ENCODE measurements at regions not wholly inside any gene's neighbourhood (a gene's known extent, or its start where the extent isn't known, plus 50 kb on each side); places are given as distances from the start of the nearest gene placed in this dataset.

DNA sequence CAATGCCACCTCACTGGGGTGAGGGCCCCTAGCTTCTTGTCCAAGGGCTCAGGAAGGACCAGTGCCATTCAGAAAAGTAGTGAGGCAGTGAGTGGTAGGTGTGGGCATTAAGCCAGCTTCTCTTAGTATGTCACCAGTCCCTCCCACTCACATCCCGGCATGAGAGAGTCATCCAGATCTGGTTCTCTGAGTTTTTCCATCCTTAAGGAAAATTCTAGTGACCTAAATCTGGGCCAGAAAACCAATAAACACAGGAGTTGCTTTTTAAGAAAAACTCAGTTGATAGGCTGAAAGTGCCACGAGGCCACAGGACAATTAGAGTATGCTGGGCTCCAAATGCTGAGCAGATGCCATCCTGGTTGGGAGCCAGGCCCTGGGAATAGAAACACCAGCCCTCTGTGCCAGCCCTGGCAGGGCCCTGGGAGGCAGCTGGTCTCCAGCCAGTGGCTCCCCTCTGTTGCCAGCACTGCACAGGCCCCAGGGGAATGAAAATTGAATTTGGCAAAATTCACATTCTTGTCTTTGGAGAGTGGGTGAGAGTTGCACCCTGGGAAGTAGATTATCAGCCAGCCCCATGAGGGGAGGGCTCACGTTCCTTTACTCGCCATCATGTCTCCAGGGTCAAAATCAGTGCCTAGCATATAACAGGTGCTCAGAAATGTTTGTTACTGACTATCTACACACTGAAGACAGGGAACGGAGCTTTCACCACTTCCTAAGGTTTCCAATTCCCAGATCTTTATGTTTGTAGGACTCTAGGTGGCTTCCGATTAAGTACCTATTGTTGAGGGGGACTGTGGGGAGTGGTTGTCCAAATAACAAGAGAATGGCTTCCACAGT lies 52.8 kb downstream of the FAM43A start:
- no peak for DNase-seq (ENCODE audit: low read depth)

DNA sequence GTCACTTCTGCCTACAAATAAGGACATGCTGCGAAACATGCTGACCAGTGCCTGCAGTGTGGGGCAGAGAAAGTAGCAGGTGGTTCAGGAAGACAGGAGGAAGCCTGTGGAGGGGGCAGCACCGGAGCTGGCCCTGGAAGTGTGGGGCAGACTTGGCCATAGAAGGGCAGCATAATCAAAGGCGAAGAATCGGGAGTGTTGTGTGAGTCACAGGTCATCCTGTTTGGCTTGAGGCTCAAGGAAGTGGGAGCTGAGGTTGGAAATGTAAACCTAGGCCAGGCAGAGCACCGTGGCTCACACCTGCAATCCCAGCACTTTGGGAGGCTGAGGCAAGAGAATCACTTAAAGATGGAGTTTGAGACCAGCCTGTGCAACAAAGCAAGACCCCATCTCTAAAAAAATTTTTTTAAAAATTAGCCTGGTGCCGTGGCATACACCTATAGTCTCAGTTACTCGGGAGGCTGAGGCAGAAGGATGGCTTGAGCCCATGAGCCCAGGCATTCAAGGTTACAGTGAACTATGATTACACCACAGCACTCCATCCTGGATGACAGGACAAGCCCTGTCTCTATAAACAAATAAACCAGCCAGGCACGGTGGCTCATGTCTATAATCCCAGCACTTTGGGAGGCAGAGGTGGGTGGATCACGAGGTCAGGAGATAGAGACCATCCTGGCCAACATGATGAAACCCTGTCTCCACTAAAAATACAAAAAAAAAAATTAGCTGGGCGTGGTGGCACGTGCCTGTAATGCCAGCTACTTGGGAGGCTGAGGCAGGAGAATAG lies 54.0 kb downstream of the FAM43A start:
- no peak for DNase-seq (ENCODE audit: low read depth)

DNA sequence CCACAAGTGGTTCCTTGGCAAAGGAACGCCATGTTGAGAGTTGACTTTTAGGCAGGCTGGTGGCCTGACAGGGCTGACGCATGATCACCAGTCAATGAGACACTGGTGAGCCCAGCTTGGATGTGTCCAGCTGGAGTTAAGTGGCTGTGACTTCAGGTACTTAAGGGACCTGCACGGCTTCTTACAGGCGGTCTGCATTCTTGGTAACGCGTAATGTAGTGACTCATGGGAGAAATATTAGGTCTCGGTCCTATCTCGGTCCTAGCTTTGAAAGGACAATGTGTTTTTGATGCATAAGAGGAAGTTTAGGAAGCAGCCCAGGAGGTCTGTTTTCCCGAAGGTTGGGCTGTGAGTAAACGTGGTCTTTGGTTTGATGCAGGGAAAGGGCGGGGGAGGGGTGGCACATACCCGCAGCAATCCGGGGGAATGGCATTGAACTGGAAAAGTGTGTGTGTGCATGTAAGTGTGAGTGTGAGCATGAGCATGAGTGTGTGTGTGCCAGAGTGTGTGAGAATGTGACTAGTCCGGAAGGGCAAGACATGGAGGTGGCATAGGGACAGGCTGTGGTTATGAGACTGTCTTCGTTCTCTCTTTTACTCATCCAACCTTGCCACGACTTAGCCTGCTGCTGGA lies 55.3 kb downstream of the FAM43A start:
- DNase-seq (ENCODE audit: low read depth): no peak

DNA sequence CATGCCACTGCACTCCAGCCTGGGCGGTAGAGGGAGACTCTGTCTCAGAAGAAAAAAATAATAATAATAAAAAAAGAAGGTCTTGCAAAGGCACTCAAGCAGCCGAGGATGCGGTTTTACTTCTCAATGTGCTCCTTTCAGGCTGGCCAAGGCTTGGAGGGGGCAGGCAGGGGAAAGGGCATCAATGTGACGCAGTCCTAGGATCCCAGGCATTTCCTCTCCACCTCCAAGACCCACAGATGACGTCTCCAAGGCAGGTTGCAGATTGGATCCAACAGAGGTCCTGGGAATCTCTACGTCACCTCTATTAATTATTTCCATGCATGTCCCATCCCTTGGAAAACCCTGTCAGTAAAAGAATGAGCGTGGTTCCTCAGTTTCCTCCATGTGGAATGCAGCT lies 56.2 kb downstream of the FAM43A start:
- DNase-seq (ENCODE audit: low read depth): no peak

DNA sequence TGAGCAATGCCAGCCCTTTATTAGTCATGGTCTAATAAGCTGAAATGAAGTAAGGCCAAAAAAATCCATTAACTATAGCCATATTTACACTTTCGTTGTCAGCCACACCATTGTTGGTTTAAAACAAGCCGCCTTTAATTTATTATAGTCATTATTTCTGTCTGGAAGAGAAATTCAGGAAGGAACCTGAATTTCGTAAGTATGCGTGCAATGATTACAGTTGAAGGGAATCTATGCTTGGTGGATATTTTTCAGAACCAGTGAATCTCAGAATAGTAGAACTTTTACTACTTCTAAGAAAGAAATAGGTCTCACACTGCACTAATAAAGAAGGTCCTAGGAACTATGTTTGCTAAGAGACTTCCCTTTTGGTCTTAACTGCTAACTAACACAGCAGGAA lies 59.1 kb downstream of the FAM43A start:
- DNase-seq (ENCODE audit: low read depth): no peak

DNA sequence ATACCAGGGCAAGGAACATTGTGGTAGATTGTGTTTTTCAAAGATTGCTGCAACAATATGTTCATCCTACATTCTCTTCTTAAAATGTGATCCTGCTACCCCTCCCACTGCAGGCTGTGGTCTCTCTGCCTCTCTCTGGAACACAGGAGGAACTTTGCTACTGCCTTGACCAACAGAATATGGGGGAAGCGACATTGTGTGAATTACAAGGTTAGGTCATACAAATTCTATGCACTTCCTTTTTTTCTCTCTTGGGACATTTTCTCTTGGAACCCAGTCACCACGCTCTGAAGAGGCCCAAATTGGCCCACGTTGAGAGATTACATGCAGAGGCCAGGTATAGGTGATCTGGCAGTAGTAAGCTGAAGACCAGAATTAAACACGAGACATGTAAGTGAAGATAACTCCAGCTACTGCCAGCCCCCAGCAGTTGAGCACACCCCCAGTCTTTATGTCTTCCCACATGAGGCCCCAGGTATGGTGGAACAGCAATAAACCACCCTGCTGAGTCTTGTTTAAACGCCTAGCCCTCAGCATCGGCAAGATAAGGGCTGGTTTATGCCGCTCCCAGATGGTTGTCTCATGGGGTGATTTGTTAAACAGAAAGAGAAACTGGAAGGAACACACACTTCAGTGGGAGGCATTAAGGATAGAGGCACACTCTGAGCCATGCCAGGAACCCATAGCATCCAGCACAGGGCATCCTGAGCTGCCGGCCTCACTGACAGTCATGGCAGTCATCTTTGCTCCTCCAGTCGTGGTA lies 59.9 kb downstream of the FAM43A start:
- DNase-seq (ENCODE audit: low read depth): no peak

DNA sequence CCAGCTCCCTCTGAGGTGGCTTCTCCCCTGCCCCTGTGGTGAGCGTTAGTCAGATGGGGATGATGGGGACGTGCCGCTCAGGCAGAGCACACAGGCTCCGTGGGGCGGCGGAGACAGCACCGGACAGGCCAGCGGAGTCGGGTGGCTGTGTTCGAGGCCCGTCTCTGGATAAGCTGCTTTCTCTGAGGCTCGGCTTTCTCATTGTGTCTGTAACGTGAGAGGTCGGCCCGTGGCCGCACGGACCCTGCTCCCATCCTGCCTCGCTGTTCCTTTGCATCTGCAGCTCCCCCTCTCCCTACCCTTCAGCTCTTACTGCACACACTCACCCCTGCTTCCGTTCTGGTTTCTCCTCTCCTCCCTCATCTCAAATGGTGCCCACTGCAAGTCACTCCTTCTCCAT lies 62.5 kb downstream of the FAM43A start:
- DNase-seq (ENCODE audit: low read depth): no peak

DNA sequence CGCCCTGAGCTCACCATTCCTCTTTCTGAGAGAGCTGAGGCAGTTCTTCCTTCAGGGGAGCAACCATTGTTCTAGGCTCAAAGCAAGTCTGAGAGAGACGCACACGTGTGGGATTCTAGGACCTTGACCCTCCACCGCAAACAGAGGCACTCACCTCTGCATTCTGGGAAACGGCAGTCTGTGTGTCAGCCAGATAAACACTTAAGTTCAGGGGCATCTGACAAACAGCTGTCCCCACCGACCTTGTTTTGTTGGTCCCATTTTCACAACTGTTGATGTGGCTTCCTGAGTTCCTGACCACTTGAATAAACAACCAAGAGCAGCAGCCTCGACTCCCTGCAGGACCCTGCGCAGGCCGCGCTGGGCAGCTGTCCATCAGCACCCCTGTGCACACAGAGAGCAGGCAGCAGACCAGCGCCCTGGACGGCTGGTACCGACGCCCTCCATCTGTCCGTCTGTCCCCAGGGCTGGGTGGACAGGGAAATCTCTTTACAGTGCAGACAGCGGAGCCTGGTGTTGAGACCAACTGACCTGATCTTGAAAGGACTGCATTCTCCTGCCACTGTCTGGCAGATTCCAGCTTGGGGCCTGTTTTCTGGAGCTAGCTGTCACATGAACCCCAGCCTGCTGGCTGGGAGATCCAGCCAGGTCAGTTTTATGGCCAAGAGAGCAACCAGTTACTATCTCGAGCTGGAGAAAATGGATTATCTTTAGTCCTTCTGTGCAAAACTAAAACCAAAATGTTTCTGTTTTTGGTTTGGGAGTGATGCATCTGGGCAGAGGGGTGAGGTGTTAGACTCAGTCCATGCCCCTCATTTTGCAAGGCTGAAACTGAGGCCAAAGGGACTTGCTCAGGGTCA lies 64.2 kb downstream of the FAM43A start:
- no peak for DNase-seq (ENCODE audit: low read depth)

DNA sequence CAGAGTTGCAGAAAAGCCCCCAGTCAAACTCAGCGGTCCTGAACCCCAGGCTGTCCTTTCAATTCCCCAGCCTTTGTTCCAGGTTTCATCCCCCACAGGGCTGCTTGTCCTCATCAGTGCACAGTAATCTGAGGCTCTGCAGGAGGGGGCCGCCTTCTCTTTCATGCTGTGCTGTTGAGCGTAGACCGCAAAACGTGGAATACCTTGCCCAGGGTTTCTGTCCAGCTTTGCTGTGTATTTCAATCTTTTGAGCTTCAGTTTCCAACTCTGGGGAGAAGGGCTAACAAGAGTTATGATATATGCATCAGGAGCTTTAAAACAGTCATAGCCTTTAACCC lies 64.8 kb downstream of the FAM43A start:
- DNase-seq (ENCODE audit: low read depth): no peak

DNA sequence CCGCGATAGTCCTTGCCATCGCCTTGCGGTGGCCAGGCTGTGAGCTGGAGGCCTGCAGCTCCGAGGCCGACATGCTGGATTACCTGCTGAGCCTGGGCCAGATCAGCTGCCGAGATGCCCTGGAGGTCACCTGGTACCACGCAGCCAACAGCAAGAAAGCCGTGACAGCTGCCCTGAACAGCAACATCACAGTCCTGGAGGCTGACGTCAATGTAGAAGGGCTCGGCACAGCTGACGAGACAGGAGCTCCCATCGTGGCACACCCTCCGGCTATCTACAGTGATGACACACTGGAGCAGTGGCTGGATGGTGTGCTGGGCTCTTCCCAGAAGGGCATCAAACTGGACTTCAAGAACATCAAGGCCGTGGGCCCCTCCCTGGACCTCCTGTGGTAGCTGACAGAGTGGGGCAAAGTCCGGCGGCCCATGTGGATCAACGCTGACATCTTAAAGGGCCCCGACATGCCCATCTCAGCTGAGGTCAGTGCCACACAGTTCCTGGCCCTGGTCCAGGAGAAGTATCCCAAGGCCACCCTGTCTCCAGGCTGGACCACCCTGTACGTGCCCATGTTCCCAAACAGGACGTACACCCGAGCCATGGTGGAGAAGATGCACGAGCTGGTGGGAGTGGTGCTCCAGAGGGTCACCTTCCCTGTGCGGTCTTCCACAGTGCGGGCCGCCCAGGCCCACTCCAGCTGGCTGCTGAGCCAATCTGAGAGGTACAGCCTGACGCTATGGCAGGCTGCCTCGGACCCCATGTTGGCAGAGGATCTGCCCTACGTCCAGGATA lies 70.2 kb downstream of the FAM43A start:
- no peak for DNase-seq (ENCODE audit: low read depth)

DNA sequence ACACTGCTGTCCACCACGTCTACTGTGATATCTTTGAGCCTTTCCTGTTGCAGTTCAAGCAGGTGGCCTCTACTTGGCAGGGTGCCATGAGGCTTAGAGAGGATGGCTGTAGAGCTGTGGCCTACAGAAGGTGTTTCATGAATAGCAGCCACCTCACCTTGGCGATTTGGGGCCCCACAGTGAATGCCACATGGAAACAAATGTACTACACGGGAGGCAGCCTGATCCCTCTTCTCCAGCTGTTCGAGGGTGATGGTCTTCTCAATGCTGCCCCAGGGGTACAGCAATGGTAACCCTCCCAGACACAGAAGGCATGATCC lies 70.7 kb downstream of the FAM43A start:
- DNase-seq (ENCODE audit: low read depth): no peak

DNA sequence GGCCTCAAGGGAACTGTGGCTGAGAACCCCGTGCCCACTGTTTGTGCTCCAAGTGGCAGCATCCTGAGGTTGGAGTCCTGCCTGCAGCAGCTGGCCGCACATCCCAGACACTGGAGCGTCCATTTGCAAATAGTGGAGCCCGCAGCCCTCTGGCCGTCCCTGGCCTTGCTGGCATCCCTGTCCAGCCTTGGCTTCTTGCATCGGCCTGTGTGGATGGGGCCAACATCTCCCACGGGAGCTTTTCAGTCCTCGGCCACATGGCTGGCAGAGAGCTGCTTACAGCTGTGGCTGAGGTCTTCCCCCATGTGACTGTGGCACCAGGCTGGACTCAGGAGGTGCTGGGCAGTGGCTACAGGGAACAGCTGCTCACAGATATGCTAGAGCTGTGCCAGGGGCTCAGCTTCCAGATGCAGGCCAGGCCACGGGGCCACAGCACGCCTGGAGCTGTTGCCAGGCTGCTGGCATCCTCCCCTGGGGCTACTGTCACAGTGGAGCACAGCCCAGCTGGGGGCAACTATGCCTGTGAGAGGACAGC lies 71.2 kb downstream of the FAM43A start:
- DNase-seq (ENCODE audit: low read depth): no peak

DNA sequence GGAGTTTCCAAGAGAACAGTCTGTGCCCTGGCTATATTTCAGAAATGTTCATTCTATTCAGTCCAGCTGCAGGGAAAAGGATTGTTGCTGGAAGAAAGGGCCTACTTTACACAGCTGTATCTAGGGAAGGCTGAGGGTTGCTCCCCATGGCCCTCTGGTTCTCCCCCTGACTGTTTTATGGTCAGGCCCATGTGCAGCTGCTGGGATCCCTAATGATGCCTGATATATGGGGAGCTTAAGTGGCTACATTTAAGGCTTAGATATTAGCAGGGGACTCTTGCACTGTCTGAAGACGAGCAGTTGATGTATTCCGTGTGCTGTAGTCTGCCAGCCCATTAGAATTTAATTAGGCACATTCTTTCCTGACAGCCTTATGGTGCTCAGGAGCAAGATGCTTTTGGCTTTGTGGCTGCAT lies 72.0 kb downstream of the FAM43A start:
- no peak for DNase-seq (ENCODE audit: low read depth)

DNA sequence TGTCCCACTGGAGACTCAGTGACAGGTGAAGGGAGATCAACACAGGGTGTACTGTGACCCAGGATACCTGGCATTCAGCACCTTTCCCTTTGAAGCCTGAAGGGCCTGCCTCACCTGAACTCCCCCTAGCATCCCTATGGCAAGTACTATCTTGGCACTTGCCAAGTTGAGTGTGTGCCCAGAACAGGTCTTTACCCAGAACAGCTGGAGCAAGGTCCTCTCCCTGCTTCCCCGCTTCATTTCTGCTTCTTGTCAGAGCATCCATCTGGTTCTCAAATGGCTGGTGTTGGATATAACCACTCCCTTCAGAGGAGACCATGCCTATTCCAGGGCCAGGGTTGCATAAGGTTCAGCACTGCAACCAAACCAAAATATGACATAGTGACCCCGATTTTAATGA lies 73.0 kb downstream of the FAM43A start:
- DNase-seq (ENCODE audit: low read depth): no peak

DNA sequence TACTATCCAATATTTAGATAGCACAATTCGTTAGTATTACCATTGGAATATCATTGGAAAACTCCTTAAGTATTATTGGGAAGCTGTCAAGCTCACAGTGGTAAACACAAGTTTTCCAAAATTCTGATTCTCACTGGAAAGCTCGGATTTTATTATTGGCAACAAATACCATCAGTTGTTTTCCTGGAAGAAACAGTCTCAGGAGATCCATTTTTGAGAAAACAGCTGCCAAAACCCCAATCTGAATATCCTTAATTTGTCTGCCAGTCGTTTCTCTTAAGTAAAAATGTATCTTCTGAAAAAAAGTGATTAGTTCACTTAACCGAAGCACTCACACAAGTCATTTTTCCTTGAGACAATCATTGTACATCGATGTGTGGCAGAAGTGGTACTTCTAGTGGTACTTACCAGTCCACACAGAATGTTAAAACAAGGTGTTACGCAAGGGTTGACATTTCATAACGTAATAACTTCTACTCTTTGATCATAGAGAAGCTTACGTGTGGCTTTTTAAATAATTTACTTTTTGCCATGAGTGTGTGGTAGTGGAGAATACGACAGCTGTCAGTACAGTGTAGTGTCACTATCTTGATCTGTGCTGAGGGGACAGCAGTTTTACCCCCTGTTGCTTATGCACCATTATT lies 74.9 kb downstream of the FAM43A start:
- DNase-seq (ENCODE audit: low read depth): no peak

DNA sequence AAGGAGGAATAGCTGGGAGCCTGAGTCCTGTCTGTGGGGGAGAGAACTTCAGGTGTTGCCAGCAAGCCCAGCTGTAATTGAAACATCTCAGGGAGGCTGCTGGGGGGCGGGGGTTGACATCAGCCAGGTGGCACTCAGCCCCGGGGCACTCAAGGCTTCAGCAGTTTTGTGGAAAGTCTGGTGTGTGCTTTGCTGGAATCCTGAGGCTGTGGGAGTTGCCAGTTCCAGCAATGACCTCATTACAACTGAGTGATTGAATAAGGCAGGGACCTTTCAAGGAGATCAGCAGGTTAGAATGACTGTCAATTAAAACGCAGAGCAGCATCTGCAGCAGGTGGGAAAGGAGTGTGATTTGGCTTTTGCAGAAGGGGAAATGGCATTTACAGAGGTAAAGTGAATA lies 75.7 kb downstream of the FAM43A start:
- no peak for DNase-seq (ENCODE audit: low read depth)

DNA sequence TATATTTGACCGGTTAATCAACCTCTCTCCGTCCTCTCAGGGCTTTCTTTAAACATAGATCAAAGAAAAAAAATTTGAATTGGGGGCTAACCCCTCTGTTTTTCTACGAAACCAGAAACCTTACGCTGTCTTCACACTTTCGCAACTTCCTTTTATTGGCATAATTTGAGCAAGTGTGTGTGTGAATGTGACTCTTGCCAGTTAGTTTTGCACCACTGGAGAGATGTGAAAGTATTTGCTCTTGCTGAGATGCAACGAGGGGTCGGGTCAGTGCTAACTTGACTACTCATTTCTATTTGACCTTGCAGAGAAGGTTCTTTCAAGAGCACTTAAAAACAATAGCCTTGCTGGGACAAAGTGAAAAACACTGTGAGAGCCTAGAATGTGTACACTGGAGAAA lies 81.2 kb downstream of the FAM43A start:
- no peak for DNase-seq (ENCODE audit: low read depth)

DNA sequence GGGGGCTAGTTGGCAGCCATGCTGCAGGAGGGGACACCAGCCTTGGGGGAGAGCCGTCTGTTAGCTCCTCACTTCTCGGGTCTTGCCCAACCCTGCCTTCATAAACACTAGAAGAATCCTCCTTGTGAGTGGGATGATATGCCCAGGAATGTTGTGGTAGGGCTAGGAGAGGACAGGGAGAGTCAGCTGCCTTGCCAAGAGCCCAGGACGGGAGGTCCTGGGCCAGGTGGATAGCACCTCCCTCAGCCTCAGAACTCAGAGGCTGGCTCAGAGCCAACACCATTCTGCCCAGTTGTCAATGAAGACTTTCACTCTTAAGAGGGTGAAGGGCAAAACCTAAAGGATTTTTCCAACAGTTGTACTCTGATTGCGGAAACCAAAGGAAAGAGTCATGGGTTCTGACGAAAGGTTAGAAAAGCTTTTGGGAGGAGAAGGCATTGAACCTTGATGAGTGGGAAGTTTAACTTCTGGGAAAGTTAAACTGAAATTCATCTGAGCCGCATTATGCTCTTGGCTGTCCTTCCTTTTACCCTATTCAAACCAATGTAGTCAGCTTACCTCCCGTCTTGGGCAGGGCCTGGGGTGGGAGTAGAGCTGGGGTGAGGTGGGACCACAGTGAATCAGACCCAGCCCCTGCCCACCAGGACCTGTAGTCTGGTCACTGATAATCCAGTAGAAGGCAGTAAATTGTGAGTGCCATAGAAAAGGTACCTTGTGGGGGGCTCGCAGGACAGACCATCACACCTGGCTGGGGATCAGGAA lies 81.9 kb downstream of the FAM43A start:
- no peak for DNase-seq (ENCODE audit: low read depth)

DNA sequence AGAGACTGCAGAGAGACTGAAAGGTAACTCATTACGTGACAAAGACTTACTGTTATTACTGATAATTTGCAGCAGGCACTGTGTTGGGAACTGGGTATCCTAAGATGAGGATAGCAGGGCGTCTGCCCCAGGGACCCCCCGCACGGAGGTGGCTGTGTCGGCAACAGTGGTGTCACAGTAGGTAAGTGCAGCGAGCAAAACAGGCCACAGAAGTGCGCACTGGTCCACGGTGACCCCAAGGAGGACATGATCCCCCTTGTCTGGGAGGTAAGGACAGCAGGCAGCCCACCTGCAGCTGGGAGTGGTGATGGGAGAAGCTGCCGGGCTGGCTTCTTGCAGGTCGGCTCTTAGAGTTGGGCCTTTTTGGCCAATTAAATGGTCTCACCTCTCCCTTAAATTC lies 82.9 kb downstream of the FAM43A start:
- DNase-seq (ENCODE audit: low read depth): no peak

All from stimulated activated CD8-positive, alpha-beta memory T cell treated with anti-CD3 and anti-CD28 coated beads, Interleukin-7, amount 100 ng/mL, for 24 hours (primary cell).